ENCODE measurements at regions not wholly inside any gene's neighbourhood (a gene's known extent, or its start where the extent isn't known, plus 50 kb on each side); places are given as distances from the start of the nearest gene placed in this dataset.

- no peaks in the 10 kb centered on the region for H3K9me3 ChIP-seq (ENCODE audit: insufficient read depth, low read length)
- no peaks in the 10 kb centered on the region for H3K27me3 ChIP-seq (ENCODE audit: low read depth, low read length)
- no peak overlapping the region for H3K27ac ChIP-seq (ENCODE audit: low read length)
- H3K4me1 ChIP-seq (ENCODE audit: low read length): no peaks in the 10 kb centered on the region
- no peaks in the 10 kb centered on the region for H4K20me1 ChIP-seq (ENCODE audit: insufficient read depth, low read length)
- no peaks in the 10 kb centered on the region for H3K36me3 ChIP-seq (replicated peaks; ENCODE audit: low read depth, low read length)
- H3K4me2 ChIP-seq (ENCODE audit: low read length): no peak overlapping the region
- H2AFZ ChIP-seq (ENCODE audit: low read depth, low read length): no peak overlapping the region
- no peak overlapping the region for H3K9ac ChIP-seq (ENCODE audit: low read length)
- TF ChIP-seq CTCF (IDR thresholded peaks at IDR 0.05; ENCODE audit: low read depth, low read length): no peak
- TF ChIP-seq EZH2phosphoT487 (IDR thresholded peaks at IDR 0.05; ENCODE audit: low read depth): no peak
- no peaks in the 10 kb centered on the region for H3K79me2 ChIP-seq (ENCODE audit: low read length)
- no peak overlapping the region for H3K4me3 ChIP-seq (ENCODE audit: low read length)
Measured at GRCh38 chr2:12212841-12213597, 466.6 kb downstream of the LPIN1 start.

DNA sequence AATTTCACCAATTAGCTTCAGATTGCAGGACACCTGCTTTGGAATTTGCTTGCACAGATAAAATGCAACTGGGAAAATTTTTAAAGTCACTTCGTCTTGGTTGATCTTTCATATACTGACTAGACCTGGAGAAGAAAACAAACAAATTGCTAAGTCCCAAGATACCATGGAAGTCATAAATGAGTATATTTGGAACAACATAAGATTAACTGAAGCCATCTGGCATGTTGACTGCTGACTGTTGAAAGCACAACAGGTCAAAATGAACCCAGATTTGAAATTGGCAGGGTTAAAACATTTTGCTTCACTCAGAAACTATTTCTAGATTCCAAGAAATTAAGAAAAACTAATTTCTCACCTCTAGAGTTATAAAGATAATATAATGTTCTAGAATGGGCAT is 470.7 kb downstream of the LPIN1 start:
- Histone ChIP-seq H3K4me2 (ENCODE audit: low read length) (no peak overlapping the region), H3K4me1 (ENCODE audit: low read length) (no peaks in the 10 kb centered on the region), H3K9me3 (ENCODE audit: insufficient read depth, low read length) (no peaks in the 10 kb centered on the region), H3K27me3 (ENCODE audit: low read depth, low read length) (no peaks in the 10 kb centered on the region), H3K27ac (ENCODE audit: low read length) (no peak overlapping the region), H3K9ac (ENCODE audit: low read length) (no peak overlapping the region), H2AFZ (ENCODE audit: low read depth, low read length) (no peak overlapping the region), H3K79me2 (ENCODE audit: low read length) (no peaks in the 10 kb centered on the region), H3K4me3 (ENCODE audit: low read length) (no peak overlapping the region), H4K20me1 (ENCODE audit: insufficient read depth, low read length) (no peaks in the 10 kb centered on the region), H3K36me3 (replicated peaks; ENCODE audit: low read depth, low read length) (no peaks in the 10 kb centered on the region)
- TF ChIP-seq EZH2phosphoT487 (IDR thresholded peaks at IDR 0.05; ENCODE audit: low read depth): no peak
- no peak for TF ChIP-seq CTCF (IDR thresholded peaks at IDR 0.05; ENCODE audit: low read depth, low read length)

GRCh38 chr2:12219761-12220160 is 473.3 kb downstream of the LPIN1 start:
- Histone ChIP-seq H3K27me3 (ENCODE audit: low read depth, low read length) (no peaks in the 10 kb centered on the region), H2AFZ (ENCODE audit: low read depth, low read length) (no peak overlapping the region)

GRCh38 chr2:12221584-12221983 is 475.2 kb downstream of the LPIN1 start:
- no peak for TF ChIP-seq EZH2phosphoT487 (IDR thresholded peaks at IDR 0.05; ENCODE audit: low read depth)
- no peak for TF ChIP-seq CTCF (IDR thresholded peaks at IDR 0.05; ENCODE audit: low read depth, low read length)
- no peaks in the 10 kb centered on the region for H3K27me3 ChIP-seq (ENCODE audit: low read depth, low read length)

More at GRCh38 chr2:12219761-12220160, 473.3 kb downstream of the LPIN1 start:
- Histone ChIP-seq H3K4me1 (ENCODE audit: low read length) (no peaks in the 10 kb centered on the region), H3K9me3 (ENCODE audit: insufficient read depth, low read length) (0 out of 2 replicates have a peak, but pooled peaks cover 4% of the 10 kb centered on the region), H3K4me3 (ENCODE audit: low read length) (no peak overlapping the region), H3K79me2 (ENCODE audit: low read length) (no peaks in the 10 kb centered on the region), H3K9ac (ENCODE audit: low read length) (no peak overlapping the region), H3K36me3 (replicated peaks; ENCODE audit: low read depth, low read length) (no peaks in the 10 kb centered on the region), H4K20me1 (ENCODE audit: insufficient read depth, low read length) (no peaks in the 10 kb centered on the region), H3K4me2 (ENCODE audit: low read length) (no peak overlapping the region), H3K27ac (ENCODE audit: low read length) (no peak overlapping the region)
- no peak for TF ChIP-seq EZH2phosphoT487 (IDR thresholded peaks at IDR 0.05; ENCODE audit: low read depth)
- no peak for TF ChIP-seq CTCF (IDR thresholded peaks at IDR 0.05; ENCODE audit: low read depth, low read length)

More at GRCh38 chr2:12221584-12221983, 475.2 kb downstream of the LPIN1 start:
- H3K79me2 ChIP-seq (ENCODE audit: low read length): no peaks in the 10 kb centered on the region
- 0 out of 2 replicates have a peak, but pooled peaks cover 4% of the 10 kb centered on the region for H3K9me3 ChIP-seq (ENCODE audit: insufficient read depth, low read length)
- no peak overlapping the region for H2AFZ ChIP-seq (ENCODE audit: low read depth, low read length)
- H3K36me3 ChIP-seq (replicated peaks; ENCODE audit: low read depth, low read length): no peaks in the 10 kb centered on the region
- H3K27ac ChIP-seq (ENCODE audit: low read length): no peak overlapping the region
- H3K4me1 ChIP-seq (ENCODE audit: low read length): no peaks in the 10 kb centered on the region
- H3K4me2 ChIP-seq (ENCODE audit: low read length): no peak overlapping the region
- no peak overlapping the region for H3K9ac ChIP-seq (ENCODE audit: low read length)
- no peaks in the 10 kb centered on the region for H4K20me1 ChIP-seq (ENCODE audit: insufficient read depth, low read length)
- H3K4me3 ChIP-seq (ENCODE audit: low read length): no peak overlapping the region
